HG03354 (cell line): ENCODE measurements at regions not wholly inside any gene's neighbourhood (a gene's known extent, or its start where the extent isn't known, plus 50 kb on each side); places are given as distances from the start of the nearest gene placed in this dataset.
"Not testable (repeated sequence)": the region's sequence is repeated elsewhere in the genome, so short reads cannot be mapped to it uniquely, and the experiment has no call there.

ENCODE experiments used
- ATAC-seq: cut with Tn5 transposase; IDR thresholded peaks from one replicate; pipeline ENCODE4 v1.9.1; 2021; ENCODE audit warnings: mild to moderate bottlenecking; ENCODE audit not compliant: unreplicated experiment, poor library complexity, severe bottlenecking

GRCh38 chr12:4160314-4161040 is 113.1 kb upstream of the CCND2 start:
- no peak for ATAC-seq

GRCh38 chr12:4159851-4160250 is 113.7 kb upstream of the CCND2 start:
- ATAC-seq: no peak

GRCh38 chr12:4158306-4158705 is 115.3 kb upstream of the CCND2 start:
- ATAC-seq: no peak

GRCh38 chr12:4157122-4157521 is 116.4 kb upstream of the CCND2 start:
- no peak for ATAC-seq

GRCh38 chr12:4156317-4156716 is 117.2 kb upstream of the CCND2 start:
- no peak for ATAC-seq

GRCh38 chr12:4154672-4155225 is 118.8 kb upstream of the CCND2 start:
- no peak for ATAC-seq

GRCh38 chr12:4153343-4153892 is 120.1 kb upstream of the CCND2 start:
- ATAC-seq: peak; percentile 81

- ATAC-seq: no peak
Observed at GRCh38 chr12:4152145-4152795, 121.3 kb upstream of the CCND2 start.

GRCh38 chr12:4151362-4152121 is 122.0 kb upstream of the CCND2 start:
- ATAC-seq: no peak

GRCh38 chr12:4150355-4150754 is 123.2 kb upstream of the CCND2 start:
- ATAC-seq: not testable (repeated sequence)

- ATAC-seq: peak; percentile 58
Observed at GRCh38 chr12:4148418-4149056, 125.0 kb upstream of the CCND2 start.

GRCh38 chr12:4147031-4147481 is 126.5 kb upstream of the CCND2 start:
- ATAC-seq: no peak

- ATAC-seq: no peak
Observed at GRCh38 chr12:4145990-4146859, 127.3 kb upstream of the CCND2 start.

- no peak for ATAC-seq
Observed at GRCh38 chr12:4144676-4145075, 128.9 kb upstream of the CCND2 start.

GRCh38 chr12:4143896-4144295 is 129.7 kb upstream of the CCND2 start:
- no peak for ATAC-seq

GRCh38 chr12:4141348-4142270 is 132.0 kb upstream of the CCND2 start:
- ATAC-seq: peak; percentile 44

- ATAC-seq: no peak
Observed at GRCh38 chr12:4140581-4141301, 132.8 kb upstream of the CCND2 start.
